ENCODE measurements at regions not wholly inside any gene's neighbourhood (a gene's known extent, or its start where the extent isn't known, plus 50 kb on each side); places are given as distances from the start of the nearest gene placed in this dataset.

- TF ChIP-seq TAF1 (IDR thresholded peaks at IDR 0.05; ENCODE audit: borderline replicate concordance, low read depth, low read length) = no peak
- no peak for TF ChIP-seq FOXM1 (IDR thresholded peaks at IDR 0.05; ENCODE audit: low read depth)
Measured at GRCh38 chr1:95518310-95518709, 284.3 kb downstream of the RWDD3 start.

All from SK-N-SH (cell line).